NCI-H2196 (cell line): ENCODE measurements at regions not wholly inside any gene's neighbourhood (a gene's known extent, or its start where the extent isn't known, plus 50 kb on each side); places are given as distances from the start of the nearest gene placed in this dataset.

Experiments used
- DNase-seq: peaks from one replicate; lab custom pipeline; 2025; ENCODE audit not compliant: unreplicated experiment; lab: John Stamatoyannopoulos, UW

DNA sequence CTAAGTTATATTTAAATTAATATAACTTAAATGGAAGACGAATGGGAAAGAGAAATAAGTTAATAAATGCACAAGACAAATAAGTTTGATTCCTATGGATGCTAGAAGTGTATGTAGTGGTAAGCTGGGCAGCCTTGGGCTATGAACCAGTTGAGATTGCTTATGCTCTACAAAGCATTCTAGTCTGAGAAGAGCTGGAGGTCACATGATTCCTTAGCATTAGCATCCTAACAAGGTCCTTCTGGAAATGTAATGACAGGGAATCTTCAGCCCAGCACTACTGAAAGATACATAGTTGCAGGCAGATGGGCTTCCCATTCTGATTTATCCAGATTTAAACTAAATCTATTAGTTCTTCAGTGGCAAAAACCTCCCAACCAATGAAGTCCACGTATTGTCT, 102.3 kb upstream of the ESRRG start:
- DNase-seq: no peak

- DNase-seq: no peak
Measured at GRCh38 chr1:216824511-216824910, 101.3 kb upstream of the ESRRG start.

GRCh38 chr1:216823731-216824130, 100.5 kb upstream of the ESRRG start:
- no peak for DNase-seq

DNA sequence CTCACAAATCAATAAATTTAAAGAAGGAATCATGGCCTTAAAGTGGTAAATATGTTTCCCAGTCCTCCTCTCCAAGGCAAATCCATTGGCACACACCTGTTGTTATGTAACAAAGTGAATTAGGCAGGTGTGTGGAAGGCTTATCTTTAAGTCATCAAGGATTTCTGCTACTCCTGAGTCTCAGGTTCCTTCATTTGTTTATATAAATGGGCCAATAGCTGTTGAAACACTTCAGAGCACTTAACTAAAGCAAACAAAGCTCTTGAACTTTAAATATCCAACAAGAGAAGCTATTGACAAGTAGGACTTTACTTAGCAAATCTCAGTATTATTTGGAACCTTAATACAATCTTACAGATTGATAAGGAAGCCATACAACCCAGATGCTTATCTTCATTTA, 99.3 kb upstream of the ESRRG start:
- DNase-seq: peak; percentile 71

DNA sequence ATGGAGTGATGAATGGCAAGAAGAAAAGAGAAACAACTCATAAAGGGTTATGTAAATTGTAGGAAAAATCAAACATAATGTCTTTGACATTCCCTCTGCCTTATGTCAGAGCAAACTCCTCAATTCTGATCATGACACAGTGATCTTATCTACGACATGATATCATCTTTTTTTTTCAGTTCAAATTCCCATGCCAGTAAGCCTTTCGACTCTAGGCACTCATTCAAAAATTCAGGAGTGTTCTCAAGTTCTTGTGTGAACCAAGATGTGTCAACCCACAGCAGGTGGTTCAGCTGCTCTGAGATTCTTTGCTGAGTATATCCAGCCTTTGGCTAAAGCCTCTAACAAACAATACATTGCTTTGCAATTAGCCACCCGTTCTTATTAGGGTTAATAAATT, 97.1 kb upstream of the ESRRG start:
- peak; percentile 29 for DNase-seq

GRCh38 chr1:216818284-216818683, 95.1 kb upstream of the ESRRG start:
- no peak for DNase-seq

DNA sequence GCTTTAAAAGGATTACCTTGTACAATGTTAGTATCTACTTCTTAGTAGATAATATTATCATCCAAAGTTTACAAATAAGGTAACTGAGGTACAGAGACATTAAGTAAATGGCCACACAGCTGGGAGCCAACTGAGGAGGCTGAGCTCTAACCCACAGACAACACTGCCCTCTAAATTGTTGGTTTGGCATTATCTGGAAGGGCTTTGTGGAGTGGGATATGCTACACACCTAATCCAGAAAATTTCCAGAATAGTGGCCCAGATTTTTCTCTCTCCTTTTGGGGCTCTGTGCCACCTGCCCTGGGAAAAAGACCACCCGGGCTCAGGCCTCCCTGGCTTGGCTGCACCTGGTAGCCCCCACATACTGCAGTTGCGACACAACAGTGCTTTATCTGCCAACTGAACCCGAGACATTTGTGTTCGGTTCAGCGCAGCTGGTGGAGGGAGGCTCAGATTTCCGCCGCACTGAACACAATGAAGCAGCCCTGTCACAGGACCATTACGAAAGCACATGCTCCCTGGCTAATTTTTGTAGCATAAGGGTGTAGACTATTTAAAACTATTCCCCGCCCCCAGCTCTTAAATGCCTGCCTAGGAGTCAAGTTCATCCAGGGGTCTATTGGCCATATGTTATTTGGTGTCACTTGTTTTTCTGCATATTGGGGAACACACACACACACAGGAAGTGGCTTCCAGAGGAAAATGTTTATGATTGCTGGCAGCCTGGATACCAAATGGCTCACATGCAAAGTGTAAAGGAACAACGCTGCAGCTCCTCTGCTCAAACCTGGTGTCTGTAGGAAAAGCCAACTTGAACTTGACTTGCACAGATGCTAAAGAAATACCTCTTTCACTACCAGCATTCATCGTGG, 92.3 kb upstream of the ESRRG start:
- DNase-seq: peak; percentile 66

DNA sequence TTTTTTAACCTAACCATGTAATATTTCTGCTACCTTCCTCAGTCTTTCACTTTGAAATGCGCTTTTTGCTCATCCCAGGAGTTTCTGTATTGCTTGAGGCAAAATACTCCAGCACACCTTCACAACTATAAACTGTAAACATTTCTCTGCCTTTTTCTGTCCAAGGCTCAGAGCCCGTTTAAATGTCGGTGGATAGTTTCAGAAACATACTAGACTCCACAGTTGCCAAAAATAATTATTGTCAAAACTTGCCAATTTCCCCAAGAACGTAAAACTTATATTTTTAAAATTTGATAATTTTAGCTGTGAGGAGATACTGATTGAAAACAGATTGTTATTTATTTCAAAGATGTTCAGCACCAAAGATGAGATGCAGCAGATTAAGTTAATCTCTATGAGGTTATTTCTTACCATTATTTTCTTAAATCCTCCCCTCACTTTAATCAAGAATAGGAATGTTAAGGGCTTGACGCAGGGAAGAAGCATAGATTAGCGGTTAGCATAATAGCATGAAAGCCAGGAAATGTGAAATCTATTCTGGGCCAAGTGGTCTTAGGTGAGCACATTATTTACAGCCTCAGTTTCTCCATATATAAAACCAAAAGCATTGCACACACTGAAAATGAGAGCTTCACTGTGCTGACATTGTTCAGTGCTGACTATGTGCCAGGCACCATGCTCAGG, 91.5 kb upstream of the ESRRG start:
- DNase-seq: no peak

DNA sequence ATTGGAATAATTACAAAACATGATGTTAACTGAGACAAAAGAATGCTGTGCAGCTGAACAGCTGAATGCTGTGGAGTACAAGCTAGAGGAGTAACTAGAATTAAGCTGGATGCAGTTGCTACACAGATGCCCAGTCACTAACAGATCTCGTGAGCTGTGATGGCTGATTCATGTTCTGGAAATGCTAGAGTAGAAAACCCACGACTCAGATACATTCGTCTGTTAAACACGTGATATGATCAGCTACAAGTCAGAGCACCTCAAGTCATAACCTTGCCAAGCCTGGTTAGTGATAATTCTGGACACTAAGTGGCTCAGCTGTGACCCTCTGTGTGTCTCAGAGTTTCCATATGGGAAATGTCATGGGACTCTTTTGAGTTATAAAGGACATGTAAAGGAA, 89.7 kb upstream of the ESRRG start:
- no peak for DNase-seq

GRCh38 chr1:216809649-216810048, 86.4 kb upstream of the ESRRG start:
- DNase-seq: no peak

GRCh38 chr1:216807696-216808095, 84.5 kb upstream of the ESRRG start:
- no peak for DNase-seq

DNA sequence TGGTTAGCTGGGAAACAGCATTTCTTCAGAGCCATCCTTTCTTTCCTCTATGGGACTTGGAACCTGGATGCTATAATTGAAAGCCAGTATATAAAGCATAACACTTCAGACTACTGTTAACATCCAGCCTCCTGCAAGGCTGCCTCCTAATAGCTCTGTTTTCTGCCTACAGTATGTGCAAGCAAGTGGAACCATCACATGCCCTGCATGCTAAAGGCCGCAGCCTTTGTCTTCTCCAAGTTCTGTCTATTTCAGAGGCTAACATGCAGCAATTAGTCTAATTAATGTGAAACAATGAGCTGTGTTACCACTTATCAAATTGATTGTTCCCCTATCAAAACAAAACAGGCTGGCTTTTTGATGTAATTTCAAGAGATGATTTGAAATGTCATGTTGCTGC, 82.7 kb upstream of the ESRRG start:
- no peak for DNase-seq

DNA sequence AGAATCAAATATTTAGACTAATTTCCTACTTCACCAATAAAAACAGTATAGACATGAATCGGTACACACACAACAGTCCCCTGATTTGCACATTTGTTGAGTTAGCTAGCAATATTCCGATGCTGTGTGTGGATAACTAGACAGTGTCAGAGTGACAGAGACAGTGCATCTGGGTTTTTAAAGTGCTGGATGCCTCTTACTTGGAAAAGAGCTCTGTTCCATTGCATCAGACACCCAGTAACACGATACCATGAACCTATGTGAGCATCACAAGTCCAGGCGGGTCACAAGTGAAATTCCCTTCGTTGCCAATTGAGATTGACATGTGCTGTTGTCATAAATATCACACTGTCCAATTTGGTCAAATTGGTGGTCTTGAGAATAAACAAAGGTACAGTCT, 82.0 kb upstream of the ESRRG start:
- DNase-seq: no peak

DNA sequence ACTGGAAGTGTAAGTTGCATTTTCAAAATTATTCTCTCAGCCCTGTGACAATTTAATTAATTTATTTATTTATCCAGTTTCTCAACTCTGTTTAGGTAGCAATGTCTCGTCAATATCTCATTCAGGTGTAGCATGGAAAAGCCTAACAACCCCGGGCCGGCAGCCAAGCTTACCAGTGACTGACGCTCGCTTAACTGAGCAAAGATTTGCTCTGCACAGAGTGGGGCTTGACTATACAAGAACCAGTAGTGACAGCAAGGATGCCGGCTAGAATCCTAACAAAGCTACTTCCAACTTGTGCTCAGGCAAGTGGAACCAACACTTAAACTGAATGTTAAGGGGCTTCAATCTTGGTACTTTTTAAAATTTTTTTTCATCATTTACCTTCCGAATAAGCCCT, 80.9 kb upstream of the ESRRG start:
- DNase-seq: no peak

DNA sequence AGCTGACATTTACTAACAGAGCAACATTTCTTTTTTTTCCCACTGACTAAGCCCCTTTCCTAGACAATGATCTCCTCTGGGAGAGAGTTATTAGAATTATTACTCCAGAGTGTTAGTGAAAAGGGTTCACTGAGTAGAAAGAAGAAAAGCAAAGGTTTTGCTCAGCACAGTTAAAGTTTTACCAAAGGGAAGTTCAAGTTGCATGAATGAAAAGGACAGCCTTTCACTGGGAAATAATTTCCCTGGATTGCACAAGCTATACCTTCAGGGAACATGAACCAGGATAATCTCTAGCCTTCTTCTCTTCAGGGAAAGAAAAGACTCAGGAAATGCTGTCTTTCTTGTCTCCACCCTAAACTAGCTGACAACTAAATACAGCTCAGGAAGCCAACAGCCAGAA, 71.4 kb upstream of the ESRRG start:
- no peak for DNase-seq

GRCh38 chr1:216793973-216794372, 70.7 kb upstream of the ESRRG start:
- DNase-seq: no peak

GRCh38 chr1:216793303-216793702, 70.1 kb upstream of the ESRRG start:
- no peak for DNase-seq

GRCh38 chr1:216788671-216789070, 65.4 kb upstream of the ESRRG start:
- no peak for DNase-seq

GRCh38 chr1:216785737-216786136, 62.5 kb upstream of the ESRRG start:
- DNase-seq: no peak

- DNase-seq: no peak
Measured at GRCh38 chr1:216785221-216785620, 62.0 kb upstream of the ESRRG start.

- DNase-seq: no peak
Measured at GRCh38 chr1:216779686-216780085, 56.5 kb upstream of the ESRRG start.

GRCh38 chr1:216778737-216779136, 55.5 kb upstream of the ESRRG start:
- DNase-seq: no peak

DNA sequence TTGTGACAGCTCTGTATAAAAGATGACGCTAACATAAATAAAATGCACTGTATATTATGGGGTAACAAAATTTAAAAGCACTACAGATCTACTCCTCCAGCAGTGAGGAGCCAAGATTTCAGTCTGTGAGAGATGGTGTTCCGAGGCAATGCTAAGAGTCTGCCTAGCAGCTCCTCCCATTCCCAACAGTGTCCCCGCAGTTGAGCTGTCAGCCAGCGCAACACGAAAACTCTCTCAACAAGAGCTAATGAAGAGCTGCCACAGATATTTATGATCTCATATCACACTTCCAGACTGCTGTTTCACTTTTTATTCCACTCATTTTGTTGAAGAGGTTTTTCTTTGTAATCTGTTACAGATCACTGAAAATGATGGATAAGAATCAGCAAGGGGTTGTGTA, 53.9 kb upstream of the ESRRG start:
- no peak for DNase-seq
